ENCODE measurements at regions not wholly inside any gene's neighbourhood (a gene's known extent, or its start where the extent isn't known, plus 50 kb on each side); places are given as distances from the start of the nearest gene placed in this dataset.
"Not testable (repeated sequence)": the region's sequence is repeated elsewhere in the genome, so short reads cannot be mapped to it uniquely, and the experiment has no call there.

- H3K27me3 ChIP-seq (ENCODE audit: low read depth, low read length): no peaks in the 10 kb centered on the region
- H3K27ac ChIP-seq (ENCODE audit: low read length): no peak overlapping the region
- H3K4me1 ChIP-seq (ENCODE audit: control insufficient read depth in 1 of 2, insufficient read depth in 2 of 2, low read length in 2 of 2): no peaks in the 10 kb centered on the region
- H3K9me3 ChIP-seq (ENCODE audit: control insufficient read depth in 1 of 2, low read length in 2 of 2): peaks cover 0 to 5% of the 10 kb centered on the region in 2 donors
- H3K36me3 ChIP-seq (ENCODE audit: control insufficient read depth in 1 of 2, insufficient read depth in 2 of 2, low read length in 2 of 2): no peaks in the 10 kb centered on the region
- no peak overlapping the region for H3K4me3 ChIP-seq (ENCODE audit: low read depth in 1 of 2, low read length in 2 of 2)
These were observed 209.9 kb downstream of the GALC start for GRCh38 chr14:87783071-87783470.

DNA sequence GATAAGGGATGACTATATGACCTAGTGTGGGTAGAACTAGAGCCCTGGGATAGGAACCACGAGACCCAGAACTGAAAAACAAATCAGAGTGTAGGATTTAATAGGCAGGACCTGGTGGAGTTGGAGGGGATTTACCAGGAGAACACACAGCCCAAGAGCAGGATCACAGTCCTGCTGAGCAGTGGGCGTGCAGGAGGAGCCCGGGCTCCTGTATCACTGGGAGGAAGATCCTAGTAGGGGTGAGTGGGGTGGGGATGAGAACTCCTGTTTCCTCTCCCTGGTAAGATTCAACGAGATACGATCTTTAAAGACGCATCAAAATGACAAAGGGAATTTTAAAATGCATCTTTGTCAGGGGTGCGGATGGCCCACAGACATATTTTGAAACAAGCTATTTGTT, 220.1 kb downstream of the GALC start:
- Histone ChIP-seq H3K4me3 (ENCODE audit: low read depth in 1 of 2, low read length in 2 of 2) (no peak overlapping the region), H3K9me3 (ENCODE audit: control insufficient read depth in 1 of 2, low read length in 2 of 2) (peaks cover 0 to 5% of the 10 kb centered on the region in 2 donors), H3K27ac (ENCODE audit: low read length) (no peak overlapping the region), H3K36me3 (ENCODE audit: control insufficient read depth in 1 of 2, insufficient read depth in 2 of 2, low read length in 2 of 2) (no peaks in the 10 kb centered on the region), H3K4me1 (ENCODE audit: control insufficient read depth in 1 of 2, insufficient read depth in 2 of 2, low read length in 2 of 2) (no peaks in the 10 kb centered on the region), H3K27me3 (ENCODE audit: low read depth, low read length) (no peaks in the 10 kb centered on the region)

GRCh38 chr14:87767567-87767901, 225.4 kb downstream of the GALC start:
- Histone ChIP-seq H3K4me3 (ENCODE audit: low read depth in 1 of 2, low read length in 2 of 2) (no peak overlapping the region), H3K27me3 (ENCODE audit: low read depth, low read length) (no peaks in the 10 kb centered on the region), H3K9me3 (ENCODE audit: control insufficient read depth in 1 of 2, low read length in 2 of 2) (peaks cover 0 to 8% of the 10 kb centered on the region in 2 donors), H3K36me3 (ENCODE audit: control insufficient read depth in 1 of 2, insufficient read depth in 2 of 2, low read length in 2 of 2) (no peaks in the 10 kb centered on the region), H3K27ac (ENCODE audit: low read length) (no peak overlapping the region), H3K4me1 (ENCODE audit: control insufficient read depth in 1 of 2, insufficient read depth in 2 of 2, low read length in 2 of 2) (no peaks in the 10 kb centered on the region)

GRCh38 chr14:87758876-87759275, 234.1 kb downstream of the GALC start:
- H3K27ac ChIP-seq (ENCODE audit: low read length): no peak overlapping the region
- H3K4me3 ChIP-seq (ENCODE audit: low read depth in 1 of 2, low read length in 2 of 2): no peak overlapping the region
- peaks cover 0 to 10% of the 10 kb centered on the region in 2 donors for H3K9me3 ChIP-seq (ENCODE audit: control insufficient read depth in 1 of 2, low read length in 2 of 2)
- no peaks in the 10 kb centered on the region for H3K4me1 ChIP-seq (ENCODE audit: control insufficient read depth in 1 of 2, insufficient read depth in 2 of 2, low read length in 2 of 2)
- no peaks in the 10 kb centered on the region for H3K27me3 ChIP-seq (ENCODE audit: low read depth, low read length)
- H3K36me3 ChIP-seq (ENCODE audit: control insufficient read depth in 1 of 2, insufficient read depth in 2 of 2, low read length in 2 of 2): no peaks in the 10 kb centered on the region

DNA sequence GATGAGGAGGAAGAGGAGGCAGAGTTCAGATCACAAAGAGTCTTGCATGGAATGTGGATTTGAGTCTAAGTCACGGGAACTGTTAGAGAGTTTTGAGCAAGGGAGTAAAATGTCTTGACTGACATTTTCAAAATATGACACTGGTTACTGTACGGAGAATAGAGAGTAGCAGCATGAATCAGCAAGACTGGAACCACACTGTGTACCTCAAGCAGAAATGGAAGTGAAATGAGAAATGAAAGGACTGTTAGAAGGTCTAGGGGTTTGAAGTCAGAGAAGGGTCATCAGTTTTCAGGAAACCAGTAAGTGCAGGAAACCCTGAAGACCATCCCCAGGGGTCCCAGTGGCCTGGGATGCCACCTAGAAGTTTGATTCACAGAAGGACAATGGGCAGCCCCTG, 236.3 kb downstream of the GALC start:
- Histone ChIP-seq H3K9me3 (ENCODE audit: control insufficient read depth in 1 of 2, low read length in 2 of 2) (peaks cover 0 to 4% of the 10 kb centered on the region in 2 donors), H3K4me1 (ENCODE audit: control insufficient read depth in 1 of 2, insufficient read depth in 2 of 2, low read length in 2 of 2) (no peaks in the 10 kb centered on the region), H3K36me3 (ENCODE audit: control insufficient read depth in 1 of 2, insufficient read depth in 2 of 2, low read length in 2 of 2) (no peaks in the 10 kb centered on the region), H3K27ac (ENCODE audit: low read length) (no peak overlapping the region), H3K27me3 (ENCODE audit: low read depth, low read length) (no peaks in the 10 kb centered on the region), H3K4me3 (ENCODE audit: low read depth in 1 of 2, low read length in 2 of 2) (no peak overlapping the region)

GRCh38 chr14:87754520-87755223, 238.3 kb downstream of the GALC start:
- Histone ChIP-seq H3K9me3 (ENCODE audit: control insufficient read depth in 1 of 2, low read length in 2 of 2) (no peaks in the 10 kb centered on the region), H3K4me3 (ENCODE audit: low read depth in 1 of 2, low read length in 2 of 2) (no peak overlapping the region), H3K27ac (ENCODE audit: low read length) (no peak overlapping the region), H3K27me3 (ENCODE audit: low read depth, low read length) (no peaks in the 10 kb centered on the region), H3K4me1 (ENCODE audit: control insufficient read depth in 1 of 2, insufficient read depth in 2 of 2, low read length in 2 of 2) (no peaks in the 10 kb centered on the region), H3K36me3 (ENCODE audit: control insufficient read depth in 1 of 2, insufficient read depth in 2 of 2, low read length in 2 of 2) (no peaks in the 10 kb centered on the region)

- H3K4me1 ChIP-seq (ENCODE audit: control insufficient read depth in 1 of 2, insufficient read depth in 2 of 2, low read length in 2 of 2): no peaks in the 10 kb centered on the region
- no peaks in the 10 kb centered on the region for H3K36me3 ChIP-seq (ENCODE audit: control insufficient read depth in 1 of 2, insufficient read depth in 2 of 2, low read length in 2 of 2)
- H3K9me3 ChIP-seq (ENCODE audit: control insufficient read depth in 1 of 2, low read length in 2 of 2): no peaks in the 10 kb centered on the region
- H3K27me3 ChIP-seq (ENCODE audit: low read depth, low read length): no peaks in the 10 kb centered on the region
- H3K4me3 ChIP-seq (ENCODE audit: low read depth in 1 of 2, low read length in 2 of 2): no peak overlapping the region
- H3K27ac ChIP-seq (ENCODE audit: low read length): no peak overlapping the region
These were observed 244.4 kb downstream of the GALC start for GRCh38 chr14:87748558-87748957.

DNA sequence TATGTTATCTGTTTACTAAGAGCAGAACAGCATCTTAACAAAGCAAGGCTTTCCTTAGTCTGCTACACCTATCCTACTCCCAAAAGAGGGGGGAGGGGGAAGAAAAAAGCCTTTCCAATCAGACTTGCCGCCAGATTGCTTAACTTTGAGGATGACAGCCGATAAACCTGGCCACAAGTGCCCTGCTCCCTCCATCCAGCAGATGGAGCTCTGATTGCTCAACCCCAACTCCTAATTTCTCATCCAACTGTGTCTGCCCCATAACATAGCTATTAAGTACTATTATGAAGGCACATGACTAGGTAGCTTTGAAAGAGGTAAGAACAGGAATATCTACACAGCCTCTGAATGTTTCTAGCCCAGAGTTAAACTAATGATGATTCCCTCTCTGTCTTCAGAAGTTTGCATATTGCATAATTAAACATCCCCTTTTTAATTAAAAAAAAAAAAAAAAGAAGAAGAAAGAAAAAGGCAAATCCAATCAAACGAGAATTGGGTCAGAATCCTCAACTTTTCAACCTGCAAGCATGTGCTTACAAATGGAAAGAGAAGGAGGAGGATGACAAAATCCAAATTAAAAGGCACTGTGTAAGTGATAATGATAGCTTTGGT, 247.4 kb downstream of the GALC start:
- no peaks in the 10 kb centered on the region for H3K36me3 ChIP-seq (ENCODE audit: control insufficient read depth in 1 of 2, insufficient read depth in 2 of 2, low read length in 2 of 2)
- H3K27ac ChIP-seq (ENCODE audit: low read length): no peak overlapping the region
- no peaks in the 10 kb centered on the region for H3K4me1 ChIP-seq (ENCODE audit: control insufficient read depth in 1 of 2, insufficient read depth in 2 of 2, low read length in 2 of 2)
- H3K27me3 ChIP-seq (ENCODE audit: low read depth, low read length): no peaks in the 10 kb centered on the region
- H3K9me3 ChIP-seq (ENCODE audit: control insufficient read depth in 1 of 2, low read length in 2 of 2): no peaks in the 10 kb centered on the region
- H3K4me3 ChIP-seq (ENCODE audit: low read depth in 1 of 2, low read length in 2 of 2): no peak overlapping the region

DNA sequence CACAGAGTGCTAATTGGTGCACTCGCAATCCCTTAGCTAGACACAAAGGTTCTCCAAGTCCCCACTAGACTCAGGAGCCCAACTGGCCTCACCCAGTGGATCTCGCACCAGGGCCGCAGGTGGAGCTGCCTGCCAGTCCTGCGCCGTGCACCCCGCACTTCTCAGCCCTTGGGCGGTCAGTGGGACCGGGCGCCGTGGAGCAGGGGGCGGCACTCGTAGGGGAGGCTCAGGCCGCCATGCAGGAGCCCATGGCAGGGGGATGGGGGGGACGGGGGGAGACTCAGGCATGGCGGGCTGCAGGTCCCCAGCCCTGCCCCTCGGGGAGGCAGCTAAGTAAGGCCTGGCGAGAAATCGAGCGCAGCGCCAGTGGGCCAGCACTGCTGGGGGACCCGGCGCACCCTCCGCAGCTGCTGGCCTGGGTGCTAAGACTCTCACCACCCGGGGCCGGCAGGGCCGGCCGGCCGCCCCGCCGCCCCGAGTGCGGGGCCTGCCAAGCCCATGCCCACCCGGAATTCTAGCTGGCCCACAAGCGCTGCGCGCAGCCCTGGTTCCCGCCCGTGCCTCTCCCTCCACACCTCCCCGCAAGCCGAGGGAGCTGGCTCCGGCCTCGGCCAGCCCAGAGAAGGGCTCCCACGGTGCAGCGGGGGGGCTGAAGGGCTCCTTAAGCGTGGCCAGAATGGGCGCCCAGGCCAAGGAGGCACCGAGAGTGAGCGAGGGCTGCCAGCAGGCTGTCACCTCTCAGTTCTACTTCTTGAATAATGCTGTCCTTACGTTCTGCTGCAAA, 258.2 kb downstream of the GALC start:
- H3K9me3 ChIP-seq (ENCODE audit: control insufficient read depth in 1 of 2, low read length in 2 of 2); H3K27me3 ChIP-seq (ENCODE audit: low read depth, low read length); H3K4me1 ChIP-seq (ENCODE audit: control insufficient read depth in 1 of 2, insufficient read depth in 2 of 2, low read length in 2 of 2); H3K4me3 ChIP-seq (ENCODE audit: low read depth in 1 of 2, low read length in 2 of 2); H3K27ac ChIP-seq (ENCODE audit: low read length); H3K36me3 ChIP-seq (ENCODE audit: control insufficient read depth in 1 of 2, insufficient read depth in 2 of 2, low read length in 2 of 2): not testable (repeated sequence)

- H3K36me3 ChIP-seq (ENCODE audit: control insufficient read depth in 1 of 2, insufficient read depth in 2 of 2, low read length in 2 of 2); H3K27ac ChIP-seq (ENCODE audit: low read length); H3K27me3 ChIP-seq (ENCODE audit: low read depth, low read length); H3K9me3 ChIP-seq (ENCODE audit: control insufficient read depth in 1 of 2, low read length in 2 of 2); H3K4me1 ChIP-seq (ENCODE audit: control insufficient read depth in 1 of 2, insufficient read depth in 2 of 2, low read length in 2 of 2); H3K4me3 ChIP-seq (ENCODE audit: low read depth in 1 of 2, low read length in 2 of 2): not testable (repeated sequence)
These were observed 259.9 kb downstream of the GALC start for GRCh38 chr14:87733115-87733514.

GRCh38 chr14:87732562-87732961, 260.4 kb downstream of the GALC start:
- no peaks in the 10 kb centered on the region for H3K27me3 ChIP-seq (ENCODE audit: low read depth, low read length)
- no peak overlapping the region for H3K4me3 ChIP-seq (ENCODE audit: low read depth in 1 of 2, low read length in 2 of 2)
- H3K9me3 ChIP-seq (ENCODE audit: control insufficient read depth in 1 of 2, low read length in 2 of 2): no peaks in the 10 kb centered on the region
- H3K36me3 ChIP-seq (ENCODE audit: control insufficient read depth in 1 of 2, insufficient read depth in 2 of 2, low read length in 2 of 2): no peaks in the 10 kb centered on the region
- no peak overlapping the region for H3K27ac ChIP-seq (ENCODE audit: low read length)
- H3K4me1 ChIP-seq (ENCODE audit: control insufficient read depth in 1 of 2, insufficient read depth in 2 of 2, low read length in 2 of 2): no peaks in the 10 kb centered on the region

Data from muscle layer of duodenum (tissue), 2 donors.